Breast epithelium (tissue), 4 donors: ENCODE measurements at regions not wholly inside any gene's neighbourhood (a gene's known extent, or its start where the extent isn't known, plus 50 kb on each side); places are given as distances from the start of the nearest gene placed in this dataset.

ENCODE experiments used
- DNase-seq, 2 donors: peaks; one replicate each; pipeline ENCODE4 v3.0.0-alpha.2; 2019; ENCODE audit warnings: low spot score in 2 of 2
- H3K27ac ChIP-seq, 2 donors: fragments of 200-600 bp; sonication (generic) in 1 of 2; one replicate each; pipeline ENCODE4 v1.5.1; 2016 to 2019; ENCODE audit warnings: mild to moderate bottlenecking in 1 of 2
- H3K27me3 ChIP-seq, 2 donors: fragments of 200-600 bp; sonication (generic) in 1 of 2; one replicate each; pipeline versions ENCODE4 v1.5.1 to v1.6.0; 2017 to 2019; ENCODE audit warnings: control low read depth in 1 of 2, mild to moderate bottlenecking in 1 of 2
- H3K36me3 ChIP-seq: fragments of 200-600 bp; one replicate; pipeline ENCODE4 v1.5.1; 2019
- H3K4me1 ChIP-seq, 2 donors: fragments of 200-600 bp; sonication (generic); one replicate each; pipeline ENCODE4 v1.5.1; 2016 to 2019; ENCODE audit warnings: control low read depth in 1 of 2
- H3K4me3 ChIP-seq, 3 donors: fragments of 200-600 bp; sonication (generic); 1 replicate in 2 of 3; 2 replicates in 1 of 3; pipeline ENCODE4 v1.5.1; 2016 to 2019; ENCODE audit warnings: mild to moderate bottlenecking in 3 of 3, moderate library complexity in 2 of 3
- H3K9me3 ChIP-seq, 2 donors: fragments of 200-600 bp; sonication (generic) in 1 of 2; one replicate each; pipeline ENCODE4 v1.5.1; 2016 to 2019; ENCODE audit warnings: control low read depth in 1 of 2
- POLR2A ChIP-seq: fragments of 450-650 bp; IDR thresholded peaks from one replicate; pipeline ENCODE4 v1.6.1; 2016; ENCODE audit warnings: antibody characterized with exemption, mild to moderate bottlenecking, moderate library complexity
- POLR2AphosphoS5 ChIP-seq, 3 donors: sonication (generic); formaldehyde crosslinking; IDR thresholded peaks; one replicate each; pipeline ENCODE4 v1.6.1; 2017; ENCODE audit warnings: antibody characterized with exemption in 3 of 3
- intact Hi-C: fragments of 100-400 bp; cut with DNase I; formaldehyde crosslinking; loops from one replicate; pipeline ENCODE4 v1.15.1; 2023; ENCODE audit warnings: low total_unique reads
- TF ChIP-seq, protein P1 (sequence below), 3 donors: fragments of 450-650 bp; IDR thresholded peaks; one replicate each; pipeline ENCODE4 v1.5.1; 2016 to 2017; ENCODE audit warnings: antibody characterized with exemption in 3 of 3, mild to moderate bottlenecking in 3 of 3, moderate library complexity in 3 of 3

DNA sequence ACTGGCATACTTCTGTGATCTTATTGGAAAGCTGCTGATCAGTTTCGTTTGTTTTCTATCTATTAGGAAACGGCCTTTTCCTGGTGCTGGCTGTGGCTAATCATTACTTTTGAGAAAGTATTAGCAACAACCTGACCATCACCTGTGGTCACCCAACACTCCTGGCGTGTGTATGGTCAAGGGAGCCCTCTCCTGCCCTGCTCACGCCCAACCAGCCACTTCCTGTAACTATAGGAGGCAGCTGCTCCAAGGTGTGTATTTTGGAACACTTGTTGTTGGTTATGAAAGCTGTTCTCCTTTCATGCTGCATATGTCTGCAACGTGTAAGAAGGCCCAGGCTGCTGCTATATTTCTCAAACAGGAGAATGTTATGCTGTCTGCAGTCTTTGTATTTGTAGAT lies 1582.8 kb downstream of the AACS start:
- H3K36me3 ChIP-seq = no peaks in the 10 kb centered on the region

DNA sequence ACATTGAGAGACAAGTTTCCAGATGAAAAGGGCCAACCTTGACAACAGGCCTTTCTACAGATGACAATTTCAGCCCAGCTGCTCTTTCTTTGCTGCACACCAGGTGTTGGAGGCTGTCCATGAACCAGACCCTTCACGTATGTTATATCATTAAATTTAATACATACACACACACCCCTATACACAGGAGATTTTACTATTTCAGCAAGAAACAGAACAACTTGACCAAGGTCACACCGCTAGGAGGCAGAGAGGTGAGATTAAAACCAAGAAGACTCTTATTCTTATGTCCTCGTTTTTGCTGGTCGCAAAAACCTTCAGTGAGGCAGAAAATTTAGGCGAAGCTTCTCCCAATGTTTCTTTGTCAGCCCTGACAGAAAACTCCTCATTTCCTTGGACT lies 1585.9 kb downstream of the AACS start:
- TF ChIP-seq POLR2A = no peak
- no peak for TF ChIP-seq POLR2AphosphoS5 (IDR thresholded peaks at IDR 0.05)

More for the DNA sequence above, 1582.8 kb downstream of the AACS start:
- Histone ChIP-seq H3K27me3 (no peaks in the 10 kb centered on the region), H3K9me3 (no peaks in the 10 kb centered on the region), H3K4me1 (no peaks in the 10 kb centered on the region), H3K27ac (no peak overlapping the region), H3K4me3 (no peak overlapping the region)
- intact Hi-C loops = no loop called here
- no peak for DNase-seq
- no peak for TF ChIP-seq POLR2AphosphoS5 (IDR thresholded peaks at IDR 0.05)
- TF ChIP-seq, protein P1, sequence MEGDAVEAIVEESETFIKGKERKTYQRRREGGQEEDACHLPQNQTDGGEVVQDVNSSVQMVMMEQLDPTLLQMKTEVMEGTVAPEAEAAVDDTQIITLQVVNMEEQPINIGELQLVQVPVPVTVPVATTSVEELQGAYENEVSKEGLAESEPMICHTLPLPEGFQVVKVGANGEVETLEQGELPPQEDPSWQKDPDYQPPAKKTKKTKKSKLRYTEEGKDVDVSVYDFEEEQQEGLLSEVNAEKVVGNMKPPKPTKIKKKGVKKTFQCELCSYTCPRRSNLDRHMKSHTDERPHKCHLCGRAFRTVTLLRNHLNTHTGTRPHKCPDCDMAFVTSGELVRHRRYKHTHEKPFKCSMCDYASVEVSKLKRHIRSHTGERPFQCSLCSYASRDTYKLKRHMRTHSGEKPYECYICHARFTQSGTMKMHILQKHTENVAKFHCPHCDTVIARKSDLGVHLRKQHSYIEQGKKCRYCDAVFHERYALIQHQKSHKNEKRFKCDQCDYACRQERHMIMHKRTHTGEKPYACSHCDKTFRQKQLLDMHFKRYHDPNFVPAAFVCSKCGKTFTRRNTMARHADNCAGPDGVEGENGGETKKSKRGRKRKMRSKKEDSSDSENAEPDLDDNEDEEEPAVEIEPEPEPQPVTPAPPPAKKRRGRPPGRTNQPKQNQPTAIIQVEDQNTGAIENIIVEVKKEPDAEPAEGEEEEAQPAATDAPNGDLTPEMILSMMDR (IDR thresholded peaks at IDR 0.05) = no peak
- no peak for TF ChIP-seq POLR2A

DNA sequence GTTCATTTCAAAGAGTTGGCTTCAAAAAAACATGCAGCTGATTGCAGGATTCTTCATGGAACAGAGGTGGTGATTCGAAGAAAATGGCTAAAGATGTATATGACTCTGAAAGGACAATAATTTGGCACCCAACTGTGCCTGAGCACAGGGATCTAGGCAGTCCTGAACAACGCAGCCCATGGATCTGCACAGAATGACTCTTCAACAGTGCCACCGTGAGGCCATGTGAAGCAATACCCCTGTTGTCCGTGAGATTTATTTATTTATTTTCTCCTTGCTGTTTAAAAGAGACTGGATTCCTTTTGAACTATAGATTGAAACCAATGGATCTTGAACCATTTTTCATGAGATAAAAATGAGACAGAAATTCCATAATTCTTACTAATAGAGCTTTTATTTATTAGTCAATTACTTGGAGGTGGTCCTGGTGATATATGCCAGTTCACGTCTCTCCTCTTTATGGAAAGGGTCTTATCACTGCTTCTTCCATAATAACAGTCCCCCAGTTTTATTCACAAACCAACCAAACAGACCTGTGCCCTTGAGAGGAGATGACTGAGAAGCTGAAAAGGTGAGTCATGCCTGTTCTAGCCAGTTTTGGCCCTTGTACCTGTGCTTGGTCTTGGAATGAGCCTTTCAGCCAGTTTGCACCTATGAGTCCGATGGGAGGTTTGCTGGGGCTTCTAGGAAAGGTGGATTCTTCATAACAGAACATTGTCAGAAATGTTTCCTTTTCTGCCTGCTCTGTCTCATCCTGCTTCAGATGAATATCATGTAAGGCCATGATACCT lies 1598.3 kb downstream of the AACS start:
- peaks cover 0 to 12% of the 10 kb centered on the region in 2 donors for H3K9me3 ChIP-seq
- no peak overlapping the region for H3K27ac ChIP-seq
- no peak overlapping the region for H3K4me3 ChIP-seq
- DNase-seq = no peak
- no peaks in the 10 kb centered on the region for H3K36me3 ChIP-seq
- intact Hi-C loops = no loop called here
- TF ChIP-seq POLR2AphosphoS5 (IDR thresholded peaks at IDR 0.05) = no peak
- no peak for TF ChIP-seq POLR2A
- TF ChIP-seq, protein P1 (IDR thresholded peaks at IDR 0.05) = no peak
- H3K27me3 ChIP-seq = no peaks in the 10 kb centered on the region
- no peaks in the 10 kb centered on the region for H3K4me1 ChIP-seq

More for the DNA sequence above, 1585.9 kb downstream of the AACS start:
- Histone ChIP-seq H3K27me3 (no peaks in the 10 kb centered on the region), H3K9me3 (no peaks in the 10 kb centered on the region), H3K27ac (no peak overlapping the region), H3K4me3 (no peak overlapping the region), H3K4me1 (no peaks in the 10 kb centered on the region), H3K36me3 (no peaks in the 10 kb centered on the region)
- no peak for DNase-seq
- intact Hi-C loops = no loop called here

DNA sequence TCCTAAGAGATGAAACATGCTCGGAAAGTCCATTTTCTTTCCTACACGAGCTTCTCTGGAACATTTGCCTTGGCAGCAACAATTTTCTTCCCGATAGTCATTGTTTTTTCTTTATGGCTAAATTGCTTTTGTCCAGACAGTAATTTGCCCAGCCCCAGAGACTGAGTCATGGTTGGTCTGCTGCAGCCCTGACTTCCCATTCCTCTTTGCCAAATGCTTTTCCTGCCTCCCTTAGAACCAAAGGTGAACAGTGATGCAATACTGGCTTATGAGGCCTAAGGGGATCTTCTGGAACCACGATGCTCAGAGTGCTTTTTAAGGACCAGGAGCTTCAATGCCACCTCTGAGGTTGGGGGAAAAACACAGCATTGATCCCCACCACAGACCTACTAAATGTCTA lies 1599.6 kb upstream of the TMEM132C start:
- H3K36me3 ChIP-seq = no peaks in the 10 kb centered on the region
- H3K9me3 ChIP-seq = peaks cover 0 to 9% of the 10 kb centered on the region in 2 donors
- DNase-seq = no peak
- H3K4me1 ChIP-seq = no peaks in the 10 kb centered on the region
- intact Hi-C loops = no loop called here
- no peak for TF ChIP-seq POLR2A
- TF ChIP-seq, protein P1 (IDR thresholded peaks at IDR 0.05) = no peak
- no peak for TF ChIP-seq POLR2AphosphoS5 (IDR thresholded peaks at IDR 0.05)
- no peak overlapping the region for H3K4me3 ChIP-seq
- H3K27me3 ChIP-seq = no peaks in the 10 kb centered on the region
- H3K27ac ChIP-seq = no peak overlapping the region

DNA sequence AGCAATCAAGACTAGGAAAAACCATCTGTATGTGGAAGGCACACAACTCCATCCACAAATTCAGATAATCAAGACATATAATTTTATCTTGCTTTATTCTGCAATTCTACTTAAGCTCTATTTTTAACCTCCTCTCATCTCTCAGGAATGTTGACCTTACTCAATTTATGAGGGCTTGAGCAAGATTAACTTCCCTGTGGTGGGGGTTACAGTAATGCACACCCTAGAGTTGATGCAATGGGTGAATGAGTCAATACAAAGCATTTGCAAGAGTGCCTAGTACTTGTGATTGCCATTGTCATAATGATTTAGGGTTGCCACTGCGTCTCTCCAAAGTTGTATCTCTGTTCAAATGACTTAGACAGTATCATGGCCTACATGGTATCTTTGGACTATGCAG lies 1598.4 kb upstream of the TMEM132C start:
- Histone ChIP-seq H3K27me3 (no peaks in the 10 kb centered on the region), H3K9me3 (peaks cover 0 to 5% of the 10 kb centered on the region in 2 donors), H3K4me3 (no peak overlapping the region), H3K27ac (no peak overlapping the region), H3K4me1 (no peaks in the 10 kb centered on the region), H3K36me3 (no peaks in the 10 kb centered on the region)
- no peak for TF ChIP-seq POLR2A
- TF ChIP-seq, protein P1 (IDR thresholded peaks at IDR 0.05) = no peak
- no peak for TF ChIP-seq POLR2AphosphoS5 (IDR thresholded peaks at IDR 0.05)
- DNase-seq = no peak
- intact Hi-C loops = no loop called here
